ENCODE measurements at regions not wholly inside any gene's neighbourhood (a gene's known extent, or its start where the extent isn't known, plus 50 kb on each side); places are given as distances from the start of the nearest gene placed in this dataset.

DNA sequence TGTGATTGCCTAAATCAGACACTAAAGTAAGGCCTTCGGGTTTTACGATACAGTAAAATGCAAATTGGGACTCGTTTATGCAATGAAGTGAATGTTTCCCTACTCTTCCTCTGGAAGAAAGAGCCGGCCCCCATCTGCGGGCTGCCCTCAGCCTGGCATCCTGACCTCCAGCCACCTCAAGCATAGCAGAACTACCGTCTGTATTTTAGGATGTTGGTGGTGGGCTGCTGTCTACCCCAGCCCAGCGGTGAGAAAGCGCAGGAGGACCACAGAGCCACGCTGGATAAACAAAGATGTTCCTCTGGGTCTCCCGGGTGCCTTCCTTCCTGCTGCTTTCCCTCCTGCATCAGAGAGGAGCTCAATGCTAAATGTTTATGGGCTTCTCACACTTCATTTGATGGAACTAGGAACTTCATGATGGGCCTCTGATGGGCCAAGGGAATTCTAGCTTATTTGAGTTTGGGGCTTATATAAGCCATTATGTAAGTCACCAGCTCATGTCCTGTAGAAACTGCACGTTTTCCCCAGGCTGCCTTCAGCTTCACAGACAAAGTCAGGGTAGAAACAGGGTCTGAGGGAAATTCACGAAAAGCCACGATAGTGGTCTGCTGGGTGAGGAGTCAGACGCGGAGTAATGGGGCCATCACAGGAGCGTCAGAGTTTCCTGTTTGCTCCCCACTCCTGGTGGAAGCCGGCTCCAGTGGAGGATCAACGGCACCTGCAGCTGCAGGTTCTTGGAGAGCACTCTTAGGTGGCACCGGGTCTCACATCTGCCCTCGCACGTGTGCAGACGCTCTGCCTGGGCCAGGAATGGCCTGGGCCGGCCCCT lies 287.4 kb downstream of the BRD1 start:
- Histone ChIP-seq H3K9me3 (ENCODE audit: control extremely low read depth in 1 of 3, control insufficient read depth in 2 of 3, insufficient read depth in 1 of 3, low read length in 2 of 3) (no peaks in the 10 kb centered on the region), H4K20me1 (ENCODE audit: control insufficient read depth, insufficient read depth, low read length, poor library complexity, severe bottlenecking) (no peaks in the 10 kb centered on the region), H3K27ac (ENCODE audit: low read length in 2 of 2) (no peak overlapping the region), H3K4me3 (ENCODE audit: control extremely low read depth in 1 of 5, extremely low read depth in 1 of 5, insufficient read depth in 1 of 5, low read depth in 2 of 5, low read length in 4 of 5) (no peak overlapping the region), H3K4me1 (ENCODE audit: control insufficient read depth in 2 of 2, insufficient read depth in 2 of 2, low read length in 2 of 2) (no peaks in the 10 kb centered on the region), H3K27me3 (replicated peaks in 1 of 4; ENCODE audit: control extremely low read depth in 1 of 4, control insufficient read depth in 3 of 4, insufficient read depth in 4 of 4, low read length in 3 of 4) (no peaks in the 10 kb centered on the region), H3K36me3 (replicated peaks in 1 of 2; ENCODE audit: control extremely low read depth in 1 of 2, control insufficient read depth in 1 of 2, extremely low read depth in 1 of 2, insufficient read depth in 2 of 2, low read length in 1 of 2) (no peaks in the 10 kb centered on the region), H2AFZ (ENCODE audit: insufficient read depth, low read depth, low read length, poor library complexity, severe bottlenecking) (no peak overlapping the region), H3K9ac (ENCODE audit: low read length) (no peak overlapping the region), H3K79me2 (ENCODE audit: control insufficient read depth, insufficient read depth, low read length) (no peaks in the 10 kb centered on the region), H3K4me2 (replicated peaks; ENCODE audit: low read depth, low read length, poor library complexity, severe bottlenecking) (no peak overlapping the region)
- Mint-ChIP-seq H3K4me3 (no peak overlapping the region), H3K4me1 (no peaks in the 10 kb centered on the region), H3K27me3 (no peaks in the 10 kb centered on the region), H3K27ac (no peak overlapping the region), H3K9me3 (ENCODE audit: insufficient read depth) (no peaks in the 10 kb centered on the region)
- no peak for DNase-seq
- CTCF ChIA-PET, result no interaction called here
- ATAC-seq (ENCODE audit: low read depth), result no peak
- intact Hi-C loops (cut with micrococcal nuclease), result no loop called here
- TF ChIP-seq CTCF (IDR thresholded peaks at IDR 0.05) (no peak), EZH2 (IDR thresholded peaks at IDR 0.05; ENCODE audit: borderline replicate concordance, insufficient read depth, low read depth, low read length, poor library complexity, severe bottlenecking) (no peak)
- POLR2A ChIA-PET, result no interaction called here
- 94% methylated on average over 18 of the region's 23 CpGs for WGBS (ENCODE audit: insufficient coverage)

DNA sequence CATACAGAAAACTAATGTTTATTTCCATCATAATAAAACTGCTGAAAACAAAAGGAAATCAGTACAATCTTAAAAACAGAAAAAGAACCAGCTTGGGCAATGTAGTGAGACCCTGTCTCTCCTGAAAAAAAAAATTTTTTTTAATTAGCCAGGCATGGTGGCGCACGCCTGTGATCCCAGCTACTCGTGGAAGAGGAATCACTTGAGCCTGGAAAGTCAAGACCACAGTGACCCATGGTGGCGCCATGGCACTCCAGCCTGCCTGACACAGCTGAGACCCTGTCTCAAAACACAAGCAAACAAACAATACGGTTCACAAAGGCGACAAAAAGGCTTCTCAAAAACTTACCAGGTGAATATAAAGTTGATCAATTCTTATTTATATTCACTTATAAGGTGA lies 289.7 kb downstream of the BRD1 start:
- POLR2A ChIA-PET, result no interaction called here
- DNase-seq (no peak), ATAC-seq (ENCODE audit: low read depth) (no peak)
- Histone ChIP-seq H3K36me3 (replicated peaks in 1 of 2; ENCODE audit: control extremely low read depth in 1 of 2, control insufficient read depth in 1 of 2, extremely low read depth in 1 of 2, insufficient read depth in 2 of 2, low read length in 1 of 2) (no peaks in the 10 kb centered on the region), H3K27me3 (replicated peaks in 1 of 4; ENCODE audit: control extremely low read depth in 1 of 4, control insufficient read depth in 3 of 4, insufficient read depth in 4 of 4, low read length in 3 of 4) (no peaks in the 10 kb centered on the region), H3K4me2 (replicated peaks; ENCODE audit: low read depth, low read length, poor library complexity, severe bottlenecking) (no peak overlapping the region), H3K79me2 (ENCODE audit: control insufficient read depth, insufficient read depth, low read length) (no peaks in the 10 kb centered on the region), H4K20me1 (ENCODE audit: control insufficient read depth, insufficient read depth, low read length, poor library complexity, severe bottlenecking) (no peaks in the 10 kb centered on the region), H3K4me3 (ENCODE audit: control extremely low read depth in 1 of 5, extremely low read depth in 1 of 5, insufficient read depth in 1 of 5, low read depth in 2 of 5, low read length in 4 of 5) (no peak overlapping the region), H3K4me1 (ENCODE audit: control insufficient read depth in 2 of 2, insufficient read depth in 2 of 2, low read length in 2 of 2) (no peaks in the 10 kb centered on the region), H3K27ac (ENCODE audit: low read length in 2 of 2) (no peak overlapping the region), H2AFZ (ENCODE audit: insufficient read depth, low read depth, low read length, poor library complexity, severe bottlenecking) (no peak overlapping the region), H3K9ac (ENCODE audit: low read length) (no peak overlapping the region), H3K9me3 (ENCODE audit: control extremely low read depth in 1 of 3, control insufficient read depth in 2 of 3, insufficient read depth in 1 of 3, low read length in 2 of 3) (no peaks in the 10 kb centered on the region)
- 81% methylated on average over 3 of the region's 6 CpGs for WGBS (ENCODE audit: insufficient coverage)
- no peaks in the 10 kb centered on the region for H3K27me3 Mint-ChIP-seq
- no peak overlapping the region for H3K27ac Mint-ChIP-seq
- intact Hi-C loops (cut with micrococcal nuclease), result no loop called here
- H3K4me1 Mint-ChIP-seq, result no peaks in the 10 kb centered on the region
- H3K9me3 Mint-ChIP-seq (ENCODE audit: insufficient read depth), result no peaks in the 10 kb centered on the region
- CTCF ChIA-PET, result no interaction called here
- H3K4me3 Mint-ChIP-seq, result no peak overlapping the region
- TF ChIP-seq CTCF (IDR thresholded peaks at IDR 0.05), result no peak
- no peak for TF ChIP-seq EZH2 (IDR thresholded peaks at IDR 0.05; ENCODE audit: borderline replicate concordance, insufficient read depth, low read depth, low read length, poor library complexity, severe bottlenecking)
